ENCODE measurements at regions not wholly inside any gene's neighbourhood (a gene's known extent, or its start where the extent isn't known, plus 50 kb on each side); places are given as distances from the start of the nearest gene placed in this dataset.

DNA sequence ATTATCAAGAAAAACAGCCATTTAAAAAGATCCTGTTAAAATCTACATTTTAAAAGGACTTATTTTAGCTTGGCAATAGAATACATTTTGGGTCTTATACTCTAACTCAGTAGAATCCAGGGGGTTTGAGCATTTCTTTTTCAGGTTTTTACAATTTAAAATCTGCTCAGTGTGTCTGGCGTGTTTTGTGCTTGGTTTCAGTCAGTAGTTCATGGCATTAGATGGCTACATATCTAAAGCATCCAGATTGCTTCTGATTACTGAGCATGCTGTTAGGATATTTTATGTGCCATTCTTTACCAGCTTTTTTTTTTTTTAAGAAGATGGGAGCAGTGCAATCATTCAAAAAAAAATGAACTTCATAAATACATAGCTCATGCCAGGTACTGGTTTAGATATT lies 566.1 kb upstream of the LARGE1 start:
- DNase-seq (ENCODE audit: low read depth in 1 of 2, low spot score in 2 of 2) = no peak
- no peaks in the 10 kb centered on the region for H3K4me1 ChIP-seq (replicated peaks)
- H3K9me3 ChIP-seq (replicated peaks) = peaks cover 5% of the 10 kb centered on the region; the same call in 1 of the 2 replicates

DNA sequence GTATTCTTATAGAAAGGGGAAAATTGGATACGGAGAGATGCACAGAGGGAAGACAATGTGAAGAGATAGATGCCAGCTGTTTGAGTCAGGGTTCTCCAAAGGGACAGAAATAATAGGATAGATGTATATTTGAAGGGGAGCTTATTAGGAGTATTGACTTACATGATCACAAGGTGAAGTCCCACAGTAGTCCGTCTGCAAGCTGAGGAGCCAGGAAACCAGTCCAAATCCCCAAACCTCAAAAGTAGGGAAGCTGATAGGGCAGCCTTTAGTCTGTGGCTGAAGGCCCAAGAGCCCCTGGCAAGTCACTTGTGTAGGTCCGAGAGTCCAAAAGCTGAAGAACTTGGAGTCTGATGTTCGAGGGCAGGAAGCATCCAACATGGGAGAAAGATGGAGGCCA lies 569.6 kb upstream of the LARGE1 start:
- H3K27me3 ChIP-seq (replicated peaks) = no peaks in the 10 kb centered on the region
- DNase-seq (ENCODE audit: low read depth in 1 of 2, low spot score in 2 of 2) = no peak
- no peak overlapping the region for H3K4me3 ChIP-seq
- H3K4me1 ChIP-seq (replicated peaks) = no peaks in the 10 kb centered on the region
- peaks cover 5% of the 10 kb centered on the region for H3K9me3 ChIP-seq (replicated peaks)
- H3K27ac ChIP-seq = no peak overlapping the region
- no peaks in the 10 kb centered on the region for H3K36me3 ChIP-seq

More for the DNA sequence above, 566.1 kb upstream of the LARGE1 start:
- Histone ChIP-seq H3K36me3 (no peaks in the 10 kb centered on the region), H3K27me3 (replicated peaks) (no peaks in the 10 kb centered on the region), H3K4me3 (no peak overlapping the region), H3K27ac (no peak overlapping the region)

DNA sequence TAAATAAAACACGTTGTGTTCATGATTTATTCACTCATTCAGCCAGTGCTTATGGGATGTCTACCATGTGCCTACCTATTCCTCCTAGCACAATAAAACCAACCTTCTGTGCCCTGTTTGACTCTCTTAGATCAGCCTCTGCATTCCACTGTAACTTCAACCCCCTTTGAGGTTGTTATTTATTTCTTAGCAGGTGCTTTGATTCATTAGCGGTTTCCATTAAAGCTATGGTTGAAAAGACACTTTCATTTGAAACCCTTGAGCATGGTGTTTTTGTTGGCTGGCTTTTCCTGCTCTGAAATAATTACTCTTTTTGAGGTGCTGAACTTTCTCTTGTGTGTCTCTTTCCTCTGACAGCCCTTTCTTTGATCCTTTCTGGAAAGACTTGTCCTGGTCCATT lies 570.6 kb upstream of the LARGE1 start:
- H3K4me3 ChIP-seq = no peak overlapping the region
- no peak for DNase-seq (ENCODE audit: low read depth in 1 of 2, low spot score in 2 of 2)
- H3K36me3 ChIP-seq = no peaks in the 10 kb centered on the region
- no peaks in the 10 kb centered on the region for H3K27me3 ChIP-seq (replicated peaks)
- no peaks in the 10 kb centered on the region for H3K4me1 ChIP-seq (replicated peaks)
- no peak overlapping the region for H3K27ac ChIP-seq
- H3K9me3 ChIP-seq (replicated peaks) = peaks cover 5% of the 10 kb centered on the region

DNA sequence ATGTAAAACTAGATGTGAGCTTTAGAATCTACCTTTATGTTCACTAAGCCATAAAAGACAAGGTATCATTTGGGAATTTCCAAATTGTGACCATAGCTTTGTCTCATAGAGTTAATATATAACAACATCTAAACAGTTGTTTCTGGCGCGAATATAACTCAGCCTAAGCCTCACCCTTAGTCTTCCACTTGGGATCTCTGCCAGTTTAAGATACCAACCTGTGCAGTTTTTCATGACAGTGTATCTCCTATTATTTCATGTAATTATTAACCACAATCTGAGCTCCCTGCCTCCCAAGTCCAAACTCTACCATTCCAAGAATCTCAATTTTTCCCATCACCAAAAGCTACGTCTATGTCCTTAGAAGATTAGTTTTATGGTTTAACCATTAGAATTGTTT lies 572.5 kb upstream of the ISX start:
- Histone ChIP-seq H3K36me3 (no peaks in the 10 kb centered on the region), H3K4me1 (replicated peaks) (no peaks in the 10 kb centered on the region), H3K9me3 (replicated peaks) (no peaks in the 10 kb centered on the region; the same call in 1 of the 2 replicates), H3K4me3 (no peak overlapping the region), H3K27me3 (replicated peaks) (no peaks in the 10 kb centered on the region), H3K27ac (no peak overlapping the region)
- no peak for DNase-seq (ENCODE audit: low read depth in 1 of 2, low spot score in 2 of 2)

DNA sequence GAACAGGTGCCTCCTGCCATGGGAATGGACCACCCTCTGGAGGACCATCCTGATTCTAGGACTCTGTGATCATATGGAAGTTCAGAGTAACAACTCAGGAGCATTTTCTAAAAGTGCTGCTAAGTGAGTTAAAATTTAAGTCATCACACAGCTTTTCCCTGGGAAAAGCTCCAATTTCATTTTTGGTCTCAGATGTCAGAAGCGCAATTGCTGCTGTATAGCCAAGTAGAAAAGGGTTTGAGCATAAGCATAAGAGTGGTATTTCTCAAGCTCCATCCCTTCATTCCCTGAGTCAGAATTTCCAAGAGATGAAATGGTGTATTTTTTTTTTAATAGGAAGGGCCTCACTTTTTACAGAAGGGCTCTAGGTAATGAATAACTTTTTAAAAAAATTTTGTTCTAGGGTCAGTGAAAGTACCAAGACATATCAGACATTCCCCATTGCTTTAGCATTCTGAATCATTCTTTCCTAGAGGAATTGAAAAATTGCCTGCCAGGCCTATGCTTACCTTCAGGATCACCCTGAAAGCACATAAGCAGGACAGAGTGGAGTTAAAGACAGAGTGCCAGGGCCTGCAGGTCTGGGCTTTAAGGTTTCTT lies 564.5 kb upstream of the ISX start:
- Histone ChIP-seq H3K27ac (no peak overlapping the region), H3K36me3 (no peaks in the 10 kb centered on the region), H3K4me3 (no peak overlapping the region), H3K27me3 (replicated peaks) (no peaks in the 10 kb centered on the region), H3K4me1 (replicated peaks) (no peaks in the 10 kb centered on the region), H3K9me3 (replicated peaks) (no peaks in the 10 kb centered on the region)
- DNase-seq (ENCODE audit: low read depth in 1 of 2, low spot score in 2 of 2) = no peak

DNA sequence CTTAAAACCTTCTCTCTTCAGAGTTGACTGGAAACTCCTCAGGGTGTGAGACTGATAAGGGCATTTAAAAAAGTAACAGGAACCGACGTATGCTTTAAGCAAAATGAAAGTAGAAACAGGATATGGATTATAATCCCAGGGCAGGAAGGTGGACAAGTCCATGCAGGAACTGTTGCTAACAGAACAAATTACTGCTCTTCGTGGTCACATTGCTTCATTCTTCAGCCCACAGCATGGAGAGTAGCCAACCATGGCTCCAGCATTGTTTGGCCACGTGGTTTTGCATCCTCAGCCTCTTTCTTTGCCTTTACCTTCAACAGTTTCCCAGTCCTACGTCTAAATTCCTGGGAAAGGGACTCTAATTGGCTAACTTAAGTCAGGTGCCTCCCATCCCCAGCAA lies 563.1 kb upstream of the ISX start:
- H3K27ac ChIP-seq = no peak overlapping the region
- no peaks in the 10 kb centered on the region for H3K4me1 ChIP-seq (replicated peaks)
- DNase-seq (ENCODE audit: low read depth in 1 of 2, low spot score in 2 of 2) = no peak
- H3K36me3 ChIP-seq = no peaks in the 10 kb centered on the region
- no peaks in the 10 kb centered on the region for H3K9me3 ChIP-seq (replicated peaks)
- no peak overlapping the region for H3K4me3 ChIP-seq
- H3K27me3 ChIP-seq (replicated peaks) = no peaks in the 10 kb centered on the region

DNA sequence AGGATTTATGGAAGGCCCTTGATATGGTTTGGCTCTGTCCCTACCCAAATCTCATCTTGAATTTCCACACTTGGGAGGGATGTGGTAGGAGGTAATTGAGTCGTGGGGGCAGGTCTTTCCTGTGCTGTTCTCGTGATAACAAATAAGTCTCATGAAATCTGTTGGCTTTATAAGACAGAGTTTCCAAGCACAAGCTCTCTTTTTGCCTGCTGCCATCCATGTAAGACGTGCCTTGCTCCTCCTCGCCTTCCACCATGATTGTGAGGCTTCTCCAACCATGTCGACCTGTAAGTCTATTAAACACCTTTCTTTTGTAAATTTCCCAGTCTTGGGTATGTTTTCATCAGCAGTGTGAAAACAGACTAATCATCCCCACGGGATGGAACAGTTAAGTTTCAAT lies 557.2 kb upstream of the ISX start:
- Histone ChIP-seq H3K27ac (no peak overlapping the region), H3K4me3 (no peak overlapping the region), H3K9me3 (replicated peaks) (peaks cover 3% of the 10 kb centered on the region; the same call in 1 of the 2 replicates), H3K27me3 (replicated peaks) (no peaks in the 10 kb centered on the region), H3K36me3 (no peaks in the 10 kb centered on the region), H3K4me1 (replicated peaks) (no peaks in the 10 kb centered on the region)
- no peak for DNase-seq (ENCODE audit: low read depth in 1 of 2, low spot score in 2 of 2)

DNA sequence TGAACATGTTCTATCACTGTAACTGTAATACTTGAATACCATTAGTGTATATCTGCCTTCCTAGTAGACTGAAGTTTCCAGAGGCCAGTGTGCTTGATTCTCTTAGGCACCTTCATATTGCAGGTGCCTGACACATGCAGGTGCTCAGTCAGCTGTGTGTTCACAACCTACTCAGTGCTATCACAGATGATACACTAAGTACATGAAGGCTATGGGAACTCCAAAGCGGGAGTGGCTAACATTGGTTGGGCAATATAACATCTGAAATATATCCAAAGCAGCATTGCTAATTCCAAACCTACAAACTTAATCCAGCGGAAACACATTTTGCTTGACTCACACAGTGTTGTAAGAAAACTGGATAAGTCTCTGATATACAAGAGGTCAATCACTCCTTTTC lies 539.3 kb upstream of the ISX start:
- Histone ChIP-seq H3K4me3 (no peak overlapping the region), H3K36me3 (no peaks in the 10 kb centered on the region), H3K27me3 (replicated peaks) (no peaks in the 10 kb centered on the region), H3K27ac (no peak overlapping the region), H3K9me3 (replicated peaks) (no peaks in the 10 kb centered on the region), H3K4me1 (replicated peaks) (no peaks in the 10 kb centered on the region)
- DNase-seq (ENCODE audit: low read depth in 1 of 2, low spot score in 2 of 2) = no peak

DNA sequence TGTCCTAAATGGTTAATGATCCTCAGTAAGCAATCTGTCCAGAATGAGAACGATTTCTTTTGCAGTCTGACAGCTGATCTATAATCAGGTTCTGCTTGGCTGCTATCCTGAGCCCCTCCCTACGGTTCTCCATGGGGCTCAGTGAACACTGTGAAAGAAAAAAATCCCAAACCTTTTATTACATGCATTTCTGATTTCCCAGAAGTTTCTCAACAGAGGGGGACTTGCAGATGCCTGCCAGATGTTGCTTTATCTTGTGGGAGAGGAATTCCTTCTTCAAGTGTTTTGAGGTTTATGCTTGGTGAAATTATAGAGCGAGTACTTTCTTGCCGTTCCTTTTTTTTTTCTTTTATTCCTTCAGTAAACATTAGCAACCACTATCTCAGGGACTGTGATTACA lies 531.9 kb upstream of the ISX start:
- Histone ChIP-seq H3K27me3 (replicated peaks) (no peaks in the 10 kb centered on the region), H3K27ac (no peak overlapping the region), H3K36me3 (no peaks in the 10 kb centered on the region), H3K9me3 (replicated peaks) (no peaks in the 10 kb centered on the region), H3K4me1 (replicated peaks) (no peaks in the 10 kb centered on the region), H3K4me3 (no peak overlapping the region)
- DNase-seq (ENCODE audit: low read depth in 1 of 2, low spot score in 2 of 2) = no peak

DNA sequence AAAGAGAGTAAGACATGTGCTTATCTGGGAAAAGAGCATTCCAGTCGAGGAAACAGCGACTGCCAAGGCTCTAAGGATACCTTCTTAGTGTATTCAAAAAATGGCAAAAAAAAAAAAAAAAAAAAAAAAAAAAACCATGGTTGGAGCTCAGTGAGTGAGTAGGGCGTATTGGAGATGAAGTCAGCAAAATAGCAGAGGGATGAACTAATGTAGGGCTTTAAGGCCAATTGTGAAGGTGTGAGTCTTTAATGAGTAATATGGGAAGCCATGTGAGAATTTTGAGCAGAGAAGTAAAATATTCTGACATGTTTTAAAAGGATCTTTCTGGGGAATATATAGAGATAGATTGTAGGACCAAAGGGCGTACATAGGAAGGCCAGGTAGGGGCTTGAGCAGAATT lies 498.6 kb upstream of the ISX start:
- no peak for DNase-seq (ENCODE audit: low read depth in 1 of 2, low spot score in 2 of 2)
- H3K27me3 ChIP-seq (replicated peaks) = no peaks in the 10 kb centered on the region
- no peaks in the 10 kb centered on the region for H3K4me1 ChIP-seq (replicated peaks)
- no peak overlapping the region for H3K4me3 ChIP-seq
- H3K27ac ChIP-seq = no peak overlapping the region
- no peaks in the 10 kb centered on the region for H3K36me3 ChIP-seq
- H3K9me3 ChIP-seq (replicated peaks) = no peaks in the 10 kb centered on the region

DNA sequence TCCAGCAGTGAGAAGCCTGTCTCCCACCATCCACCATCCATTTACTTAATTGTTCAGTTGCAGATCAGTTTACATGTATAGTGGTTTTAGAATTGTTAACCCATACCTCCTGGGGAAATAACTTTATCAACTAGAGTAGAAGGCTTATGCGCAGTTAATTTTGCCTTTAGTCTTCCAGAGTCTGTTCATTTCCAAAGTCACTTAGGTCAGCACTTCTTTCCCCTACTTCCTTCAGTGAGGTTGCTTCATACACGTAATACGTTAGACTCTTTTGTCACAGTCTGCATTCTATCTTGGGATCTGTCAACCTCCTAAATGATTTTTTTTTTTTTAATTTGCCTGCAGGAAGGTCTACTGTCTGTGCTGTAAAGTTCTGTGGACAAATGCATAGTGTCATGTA lies 495.6 kb upstream of the ISX start:
- DNase-seq (ENCODE audit: low read depth in 1 of 2, low spot score in 2 of 2) = no peak
- Histone ChIP-seq H3K4me3 (no peak overlapping the region), H3K27ac (no peak overlapping the region), H3K4me1 (replicated peaks) (no peaks in the 10 kb centered on the region), H3K9me3 (replicated peaks) (no peaks in the 10 kb centered on the region), H3K36me3 (no peaks in the 10 kb centered on the region), H3K27me3 (replicated peaks) (no peaks in the 10 kb centered on the region)

DNA sequence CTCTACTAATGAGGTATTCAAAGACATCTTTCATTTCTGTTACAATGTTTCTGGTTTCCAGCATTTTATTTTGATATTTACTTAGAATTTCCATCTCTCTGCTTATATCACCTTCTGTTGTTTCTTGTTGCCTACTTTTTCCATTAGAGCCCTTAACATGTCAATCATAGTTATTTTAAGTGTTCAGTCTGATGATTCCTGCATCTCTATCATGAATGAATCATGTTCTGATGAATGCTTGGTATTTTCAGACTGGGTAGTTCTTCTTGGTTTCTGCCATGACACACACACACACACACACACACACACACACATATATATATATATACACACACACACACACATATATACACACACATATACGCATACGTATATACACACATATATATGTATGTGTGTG lies 486.4 kb upstream of the ISX start:
- H3K27me3 ChIP-seq (replicated peaks) = no peaks in the 10 kb centered on the region
- H3K36me3 ChIP-seq = no peaks in the 10 kb centered on the region
- no peak overlapping the region for H3K27ac ChIP-seq
- DNase-seq (ENCODE audit: low read depth in 1 of 2, low spot score in 2 of 2) = no peak
- no peak overlapping the region for H3K4me3 ChIP-seq
- no peaks in the 10 kb centered on the region for H3K4me1 ChIP-seq (replicated peaks)
- H3K9me3 ChIP-seq (replicated peaks) = no peaks in the 10 kb centered on the region

DNA sequence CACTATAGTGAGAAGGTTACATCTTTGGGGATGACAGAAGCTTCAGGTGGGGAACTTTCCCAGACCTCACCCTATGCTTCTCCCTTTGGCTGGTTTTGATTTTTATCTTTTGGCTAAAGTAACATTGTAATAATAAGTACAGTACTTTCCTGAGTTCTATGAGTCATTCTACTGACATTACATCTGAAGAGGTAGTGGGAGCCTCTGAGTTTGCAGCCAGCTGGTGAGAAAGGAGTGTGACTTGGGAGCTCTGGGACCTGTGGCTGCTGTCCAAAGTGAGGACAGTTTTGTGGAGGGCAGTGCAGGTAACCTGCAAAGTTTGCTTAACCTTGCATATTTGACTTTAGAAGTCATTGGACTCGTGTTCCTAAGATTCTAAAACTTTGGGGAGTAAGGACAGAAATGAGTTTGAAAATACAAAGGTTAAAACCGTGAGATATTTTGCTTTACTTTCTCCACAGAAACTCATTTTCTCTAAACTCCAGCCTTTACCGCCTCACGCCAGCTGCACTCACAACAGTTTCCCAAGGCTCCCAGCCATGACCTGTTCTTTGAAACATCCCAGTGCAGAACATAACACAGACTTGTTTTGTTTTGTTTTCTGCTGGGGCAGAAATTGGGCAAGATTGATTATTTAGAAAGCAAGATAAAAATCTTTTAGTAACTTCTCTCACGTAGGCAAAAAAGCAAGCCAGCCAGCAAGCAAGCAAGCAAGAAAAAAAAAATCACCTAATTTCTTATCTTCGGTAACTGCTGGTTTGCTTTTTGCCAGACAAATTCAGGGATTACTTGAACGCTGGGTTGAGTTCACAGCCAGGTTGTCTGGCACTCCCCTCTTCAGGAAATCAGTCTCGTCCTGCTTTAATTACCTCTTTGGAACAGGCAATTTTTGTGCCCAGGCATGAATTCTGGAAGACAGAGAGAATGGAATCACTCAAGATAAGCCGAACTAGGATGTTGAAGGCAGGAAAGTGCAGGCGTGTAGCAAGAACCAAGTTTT lies 478.3 kb upstream of the ISX start:
- Histone ChIP-seq H3K27me3 (replicated peaks) (no peaks in the 10 kb centered on the region), H3K36me3 (no peaks in the 10 kb centered on the region), H3K27ac (no peak overlapping the region), H3K9me3 (replicated peaks) (no peaks in the 10 kb centered on the region), H3K4me1 (replicated peaks) (no peaks in the 10 kb centered on the region), H3K4me3 (no peak overlapping the region)
- no peak for DNase-seq (ENCODE audit: low read depth in 1 of 2, low spot score in 2 of 2)

DNA sequence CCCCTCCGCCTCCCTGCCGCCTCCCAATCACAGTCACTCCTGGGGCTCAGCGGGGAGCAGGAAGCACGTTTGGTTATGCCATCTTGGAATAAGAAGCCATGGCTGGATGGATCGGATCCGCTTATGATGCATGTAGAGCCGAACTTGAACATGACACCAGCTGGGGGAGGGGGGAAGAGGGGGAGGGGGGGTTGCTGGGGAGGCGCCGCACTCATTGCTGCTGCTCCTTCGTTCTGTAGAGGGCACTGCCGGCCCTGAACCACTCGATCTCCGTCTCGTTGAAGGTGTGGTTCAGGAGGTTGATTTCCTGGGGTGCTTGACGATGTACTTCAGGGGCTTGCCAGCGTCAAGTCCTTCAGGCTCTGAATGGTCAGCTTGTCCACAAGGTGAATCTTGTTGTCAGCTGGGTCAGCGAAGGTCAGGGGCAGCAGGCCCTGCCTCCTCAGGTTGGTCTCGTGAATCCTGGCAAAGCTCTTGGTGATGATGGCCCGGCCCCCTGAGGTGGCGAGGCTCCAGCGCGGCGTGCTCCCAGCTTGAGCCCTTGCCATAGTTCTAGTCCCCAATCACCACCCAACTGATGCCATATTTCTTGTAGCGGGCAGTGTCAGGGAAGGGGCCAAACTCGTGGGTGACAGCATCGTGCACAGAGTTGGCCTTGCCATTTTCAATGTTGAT lies 476.9 kb upstream of the ISX start:
- Histone ChIP-seq H3K27ac (no peak overlapping the region), H3K9me3 (replicated peaks) (no peaks in the 10 kb centered on the region), H3K36me3 (no peaks in the 10 kb centered on the region), H3K27me3 (replicated peaks) (no peaks in the 10 kb centered on the region), H3K4me1 (replicated peaks) (no peaks in the 10 kb centered on the region), H3K4me3 (no peak overlapping the region)
- no peak for DNase-seq (ENCODE audit: low read depth in 1 of 2, low spot score in 2 of 2)
